ENCODE measurements at regions not wholly inside any gene's neighbourhood (a gene's known extent, or its start where the extent isn't known, plus 50 kb on each side); places are given as distances from the start of the nearest gene placed in this dataset.

GRCh38 chr2:173651891-173652290, 297.2 kb downstream of the CDCA7 start:
- no peak for DNase-seq

GRCh38 chr2:173652311-173652710, 297.6 kb downstream of the CDCA7 start:
- no peak for DNase-seq

- DNase-seq, result no peak
Measured at GRCh38 chr2:173652767-173653431, 298.2 kb downstream of the CDCA7 start.

- DNase-seq, result no peak
Measured at GRCh38 chr2:173653432-173653805, 298.7 kb downstream of the CDCA7 start.

- no peak for DNase-seq
Measured at GRCh38 chr2:173654161-173654895, 299.7 kb downstream of the CDCA7 start.

GRCh38 chr2:173654896-173655265, 300.2 kb downstream of the CDCA7 start:
- no peak for DNase-seq

- no peak for DNase-seq
Measured at GRCh38 chr2:173656086-173656485, 301.4 kb downstream of the CDCA7 start.

- DNase-seq, result no peak
Measured at GRCh38 chr2:173657996-173658717, 303.5 kb downstream of the CDCA7 start.

GRCh38 chr2:173658946-173659371, 304.3 kb downstream of the CDCA7 start:
- no peak for DNase-seq

- DNase-seq, result no peak
Measured at GRCh38 chr2:173659509-173659908, 304.8 kb downstream of the CDCA7 start.

GRCh38 chr2:173661586-173661985, 303.6 kb downstream of the SP3 start:
- no peak for DNase-seq

GRCh38 chr2:173663353-173663752, 301.8 kb downstream of the SP3 start:
- DNase-seq, result no peak

GRCh38 chr2:173663835-173664512, 301.2 kb downstream of the SP3 start:
- no peak for DNase-seq

- no peak for DNase-seq
Measured at GRCh38 chr2:173664513-173664910, 300.7 kb downstream of the SP3 start.

- no peak for DNase-seq
Measured at GRCh38 chr2:173666171-173666888, 298.8 kb downstream of the SP3 start.

GRCh38 chr2:173667014-173667413, 298.2 kb downstream of the SP3 start:
- no peak for DNase-seq

- DNase-seq, result no peak
Measured at GRCh38 chr2:173667415-173667814, 297.8 kb downstream of the SP3 start.

GRCh38 chr2:173669271-173669853, 295.8 kb downstream of the SP3 start:
- DNase-seq, result no peak

GRCh38 chr2:173669888-173670287, 295.3 kb downstream of the SP3 start:
- no peak for DNase-seq

- no peak for DNase-seq
Measured at GRCh38 chr2:173672573-173673340, 292.4 kb downstream of the SP3 start.

- DNase-seq, result no peak
Measured at GRCh38 chr2:173673640-173674039, 291.5 kb downstream of the SP3 start.

All from effector CD4-positive, alpha-beta T cell (primary cell).